GM12865 (cell line): ENCODE measurements at regions not wholly inside any gene's neighbourhood (a gene's known extent, or its start where the extent isn't known, plus 50 kb on each side); places are given as distances from the start of the nearest gene placed in this dataset.

Experiments used
- DNase-seq: peaks from one replicate; pipeline ENCODE4 v3.0.0; 2010; ENCODE audit warnings: low read depth
- H3K4me3 ChIP-seq: 2 replicates; pipeline ENCODE4 v1.5.1; 2011; ENCODE audit warnings: mild to moderate bottlenecking, low read depth, low read length, control low read depth
- CTCF ChIP-seq: IDR thresholded peaks from 2 replicates; pipeline ENCODE4 v1.5.1; 2011; ENCODE audit warnings: low read length, control low read depth, low read depth, inconsistent platforms; ENCODE audit not compliant: insufficient read depth; ENCODE audit errors: missing control alignments

GRCh38 chr4:28475381-28475780 is 1614.7 kb downstream of the STIM2 start:
- DNase-seq = no peak
- TF ChIP-seq CTCF = no peak
- H3K4me3 ChIP-seq = no peak overlapping the region

GRCh38 chr4:28479666-28480065 is 1619.0 kb downstream of the STIM2 start:
- H3K4me3 ChIP-seq = no peak overlapping the region
- TF ChIP-seq CTCF = no peak
- DNase-seq = no peak

GRCh38 chr4:28481565-28481964 is 1620.9 kb downstream of the STIM2 start:
- no peak for DNase-seq
- TF ChIP-seq CTCF = no peak
- no peak overlapping the region for H3K4me3 ChIP-seq

GRCh38 chr4:28482580-28483270 is 1622.1 kb downstream of the STIM2 start:
- no peak overlapping the region for H3K4me3 ChIP-seq
- TF ChIP-seq CTCF = no peak
- no peak for DNase-seq

GRCh38 chr4:28488021-28488420 is 1627.4 kb downstream of the STIM2 start:
- no peak for TF ChIP-seq CTCF
- H3K4me3 ChIP-seq = no peak overlapping the region
- no peak for DNase-seq

GRCh38 chr4:28490669-28491068 is 1630.0 kb downstream of the STIM2 start:
- no peak overlapping the region for H3K4me3 ChIP-seq
- no peak for TF ChIP-seq CTCF
- DNase-seq = no peak

- no peak for DNase-seq
- no peak overlapping the region for H3K4me3 ChIP-seq
- no peak for TF ChIP-seq CTCF
Measured at GRCh38 chr4:28505064-28505463, 1644.4 kb downstream of the STIM2 start.
